Neural cell (in vitro differentiated cells): ENCODE measurements at regions not wholly inside any gene's neighbourhood (a gene's known extent, or its start where the extent isn't known, plus 50 kb on each side); places are given as distances from the start of the nearest gene placed in this dataset.

Source experiments
- H2AFZ ChIP-seq: fragments of 200-600, 300-800 bp; sonication (generic), shearing (Covaris generic); 2 replicates; pipeline ENCODE4 v1.6.0; 2014; ENCODE audit warnings: low read depth, mild to moderate bottlenecking, antibody characterized with exemption, low read length, moderate library complexity
- H3F3A ChIP-seq: fragments of 200-600 bp; shearing (Covaris generic); 2 replicates; pipeline ENCODE4 v1.6.1; 2016; ENCODE audit warnings: mild to moderate bottlenecking, moderate library complexity, mixed read lengths, antibody characterized with exemption, low read length; ENCODE audit not compliant: insufficient read depth, poor library complexity, severe bottlenecking
- H3K27ac ChIP-seq: fragments of 200-600, 300-800 bp; sonication (generic), shearing (Covaris generic); 2 replicates; pipeline ENCODE4 v1.5.1; 2014; ENCODE audit warnings: mild to moderate bottlenecking, low read length, moderate library complexity
- H3K27me3 ChIP-seq: fragments of 300-800, 200-600 bp; sonication (generic), shearing (Covaris generic); 2 replicates; pipeline ENCODE4 v1.6.0; 2014; ENCODE audit warnings: mild to moderate bottlenecking, low read depth, low read length, moderate library complexity; ENCODE audit not compliant: insufficient read depth
- H3K36me3 ChIP-seq: fragments of 300-800, 200-600 bp; sonication (generic), shearing (Covaris generic); 2 replicates; pipeline ENCODE4 v1.5.1; 2014; ENCODE audit warnings: mild to moderate bottlenecking, antibody characterized with exemption, low read length, moderate library complexity; ENCODE audit not compliant: insufficient read depth
- H3K4me2 ChIP-seq: fragments of 300-800, 200-600 bp; sonication (generic), shearing (Covaris generic); 2 replicates; pipeline ENCODE4 v1.6.0; 2014; ENCODE audit warnings: mild to moderate bottlenecking, low read length
- H3K4me3 ChIP-seq: fragments of 300-800, 200-600 bp; sonication (generic), shearing (Covaris generic); 2 replicates; pipeline ENCODE4 v1.5.1; 2014; ENCODE audit warnings: mild to moderate bottlenecking, low read length, moderate library complexity
- H3K79me2 ChIP-seq: fragments of 200-600 bp; shearing (Covaris generic); replicated peaks from 2 replicates; pipeline ENCODE4 v1.6.0; 2014; ENCODE audit warnings: mild to moderate bottlenecking, low read length, moderate library complexity; ENCODE audit not compliant: insufficient read depth
- H3K9ac ChIP-seq: fragments of 300-800, 200-600 bp; sonication (generic), shearing (Covaris generic); 2 replicates; pipeline ENCODE4 v1.6.1; 2016; ENCODE audit warnings: mild to moderate bottlenecking, low read length, mixed read lengths
- H3K9me2 ChIP-seq: fragments of 200-600 bp; shearing (Covaris generic); 2 replicates; pipeline ENCODE4 v1.6.1; 2016; ENCODE audit warnings: mild to moderate bottlenecking, low read length, mixed read lengths; ENCODE audit not compliant: insufficient read depth
- H3K9me3 ChIP-seq: fragments of 200-600, 300-800 bp; sonication (generic), shearing (Covaris generic); 2 replicates; pipeline ENCODE4 v1.6.1; 2016; ENCODE audit warnings: mild to moderate bottlenecking, mixed run types, low read length, moderate library complexity, mixed read lengths
- H4K20me1 ChIP-seq: fragments of 200-600 bp; shearing (Covaris generic); 2 replicates; pipeline ENCODE4 v1.6.1; 2016; ENCODE audit warnings: mild to moderate bottlenecking, mixed run types; ENCODE audit not compliant: insufficient read depth
- EP300 ChIP-seq: fragments of 450-650 bp; conservative IDR thresholded peaks from 2 replicates; pipeline ENCODE4 v1.6.1; 2014; ENCODE audit warnings: antibody characterized with exemption, mild to moderate bottlenecking, moderate library complexity; ENCODE audit not compliant: poor library complexity, severe bottlenecking
- EZH2 ChIP-seq: fragments of 200-600, 300-800 bp; shearing (Covaris generic), sonication (generic); IDR thresholded peaks from 2 replicates; pipeline ENCODE4 v1.6.1; 2014; ENCODE audit warnings: antibody characterized with exemption, low read length, borderline replicate concordance, mild to moderate bottlenecking; ENCODE audit not compliant: insufficient read depth, poor library complexity, severe bottlenecking
- MXI1 ChIP-seq: fragments of 450-650 bp; conservative IDR thresholded peaks from 2 replicates; pipeline ENCODE4 v1.6.1; 2014; ENCODE audit warnings: antibody characterized with exemption, mild to moderate bottlenecking; ENCODE audit not compliant: poor library complexity, severe bottlenecking
- POLR2AphosphoS5 ChIP-seq: IDR thresholded peaks from 2 replicates; pipeline ENCODE4 v1.6.1; 2012
- RAD21 ChIP-seq: fragments of 450-650 bp; conservative IDR thresholded peaks from 2 replicates; pipeline ENCODE4 v1.6.1; 2014; ENCODE audit warnings: antibody characterized with exemption, mild to moderate bottlenecking, moderate library complexity
- SMC3 ChIP-seq: fragments of 450-650 bp; conservative IDR thresholded peaks from 2 replicates; pipeline ENCODE4 v1.6.1; 2014; ENCODE audit warnings: antibody characterized with exemption, mild to moderate bottlenecking, moderate library complexity; ENCODE audit not compliant: poor library complexity
- TAF1 ChIP-seq: IDR thresholded peaks from 2 replicates; pipeline ENCODE4 v1.6.1; 2012; ENCODE audit warnings: low read depth
- TF ChIP-seq, protein P1 (sequence below): IDR thresholded peaks from 2 replicates; pipeline ENCODE4 v1.6.1; 2012; ENCODE audit warnings: borderline replicate concordance
- TF ChIP-seq, protein P2 (sequence below): fragments of 450-650 bp; IDR thresholded peaks from 2 replicates; pipeline ENCODE4 v1.5.1; 2014; ENCODE audit warnings: antibody characterized with exemption, mild to moderate bottlenecking, moderate library complexity; ENCODE audit not compliant: poor library complexity, severe bottlenecking

DNA sequence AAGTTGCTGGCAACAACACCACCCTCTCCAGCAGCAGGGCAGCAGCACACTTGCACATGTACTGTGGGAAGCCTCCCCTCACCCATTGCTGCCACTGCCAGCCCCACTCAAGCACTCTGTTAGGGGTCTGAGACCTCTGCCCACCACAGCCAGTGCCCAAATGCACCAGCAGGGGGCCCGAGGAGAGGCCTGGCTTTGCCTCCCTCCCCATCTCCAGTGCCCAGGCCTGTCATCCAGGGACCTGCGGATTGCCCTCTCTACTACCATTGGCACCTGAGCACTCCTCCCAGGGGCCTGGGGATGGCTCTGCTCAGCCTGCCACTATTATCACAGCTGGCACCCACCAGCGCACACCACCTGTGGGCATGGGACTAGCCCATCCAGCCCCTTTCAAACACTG is 175.7 kb downstream of the PMAIP1 start:
- no peak for TF ChIP-seq TAF1
- TF ChIP-seq, protein P1, sequence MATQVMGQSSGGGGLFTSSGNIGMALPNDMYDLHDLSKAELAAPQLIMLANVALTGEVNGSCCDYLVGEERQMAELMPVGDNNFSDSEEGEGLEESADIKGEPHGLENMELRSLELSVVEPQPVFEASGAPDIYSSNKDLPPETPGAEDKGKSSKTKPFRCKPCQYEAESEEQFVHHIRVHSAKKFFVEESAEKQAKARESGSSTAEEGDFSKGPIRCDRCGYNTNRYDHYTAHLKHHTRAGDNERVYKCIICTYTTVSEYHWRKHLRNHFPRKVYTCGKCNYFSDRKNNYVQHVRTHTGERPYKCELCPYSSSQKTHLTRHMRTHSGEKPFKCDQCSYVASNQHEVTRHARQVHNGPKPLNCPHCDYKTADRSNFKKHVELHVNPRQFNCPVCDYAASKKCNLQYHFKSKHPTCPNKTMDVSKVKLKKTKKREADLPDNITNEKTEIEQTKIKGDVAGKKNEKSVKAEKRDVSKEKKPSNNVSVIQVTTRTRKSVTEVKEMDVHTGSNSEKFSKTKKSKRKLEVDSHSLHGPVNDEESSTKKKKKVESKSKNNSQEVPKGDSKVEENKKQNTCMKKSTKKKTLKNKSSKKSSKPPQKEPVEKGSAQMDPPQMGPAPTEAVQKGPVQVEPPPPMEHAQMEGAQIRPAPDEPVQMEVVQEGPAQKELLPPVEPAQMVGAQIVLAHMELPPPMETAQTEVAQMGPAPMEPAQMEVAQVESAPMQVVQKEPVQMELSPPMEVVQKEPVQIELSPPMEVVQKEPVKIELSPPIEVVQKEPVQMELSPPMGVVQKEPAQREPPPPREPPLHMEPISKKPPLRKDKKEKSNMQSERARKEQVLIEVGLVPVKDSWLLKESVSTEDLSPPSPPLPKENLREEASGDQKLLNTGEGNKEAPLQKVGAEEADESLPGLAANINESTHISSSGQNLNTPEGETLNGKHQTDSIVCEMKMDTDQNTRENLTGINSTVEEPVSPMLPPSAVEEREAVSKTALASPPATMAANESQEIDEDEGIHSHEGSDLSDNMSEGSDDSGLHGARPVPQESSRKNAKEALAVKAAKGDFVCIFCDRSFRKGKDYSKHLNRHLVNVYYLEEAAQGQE = no peak
- TF ChIP-seq EZH2 = no peak
- no peak for TF ChIP-seq MXI1
- TF ChIP-seq, protein P2, sequence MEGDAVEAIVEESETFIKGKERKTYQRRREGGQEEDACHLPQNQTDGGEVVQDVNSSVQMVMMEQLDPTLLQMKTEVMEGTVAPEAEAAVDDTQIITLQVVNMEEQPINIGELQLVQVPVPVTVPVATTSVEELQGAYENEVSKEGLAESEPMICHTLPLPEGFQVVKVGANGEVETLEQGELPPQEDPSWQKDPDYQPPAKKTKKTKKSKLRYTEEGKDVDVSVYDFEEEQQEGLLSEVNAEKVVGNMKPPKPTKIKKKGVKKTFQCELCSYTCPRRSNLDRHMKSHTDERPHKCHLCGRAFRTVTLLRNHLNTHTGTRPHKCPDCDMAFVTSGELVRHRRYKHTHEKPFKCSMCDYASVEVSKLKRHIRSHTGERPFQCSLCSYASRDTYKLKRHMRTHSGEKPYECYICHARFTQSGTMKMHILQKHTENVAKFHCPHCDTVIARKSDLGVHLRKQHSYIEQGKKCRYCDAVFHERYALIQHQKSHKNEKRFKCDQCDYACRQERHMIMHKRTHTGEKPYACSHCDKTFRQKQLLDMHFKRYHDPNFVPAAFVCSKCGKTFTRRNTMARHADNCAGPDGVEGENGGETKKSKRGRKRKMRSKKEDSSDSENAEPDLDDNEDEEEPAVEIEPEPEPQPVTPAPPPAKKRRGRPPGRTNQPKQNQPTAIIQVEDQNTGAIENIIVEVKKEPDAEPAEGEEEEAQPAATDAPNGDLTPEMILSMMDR = no peak
- TF ChIP-seq POLR2AphosphoS5 = no peak
- TF ChIP-seq RAD21 = no peak
- TF ChIP-seq SMC3 = no peak
- TF ChIP-seq EP300 = no peak
- Histone ChIP-seq H3K79me2 (no peaks in the 10 kb centered on the region), H4K20me1 (no peaks in the 10 kb centered on the region), H2AFZ (no peak overlapping the region), H3K4me3 (no peak overlapping the region), H3K36me3 (no peaks in the 10 kb centered on the region), H3K4me2 (no peak overlapping the region), H3K9ac (no peak overlapping the region), H3F3A (no peaks in the 10 kb centered on the region), H3K27me3 (no peaks in the 10 kb centered on the region), H3K9me2 (no peaks in the 10 kb centered on the region), H3K27ac (no peak overlapping the region), H3K9me3 (no peaks in the 10 kb centered on the region)

GRCh38 chr18:60070631-60071030 is 170.8 kb downstream of the PMAIP1 start:
- no peak overlapping the region for H3K4me3 ChIP-seq
- no peak overlapping the region for H3K9ac ChIP-seq
- H3K9me3 ChIP-seq = no peaks in the 10 kb centered on the region
- no peak overlapping the region for H2AFZ ChIP-seq
- TF ChIP-seq TAF1 = no peak
- TF ChIP-seq SMC3 = no peak
- TF ChIP-seq, protein P1 = no peak
- no peak for TF ChIP-seq MXI1
- TF ChIP-seq EP300 = no peak
- TF ChIP-seq EZH2 = no peak
- TF ChIP-seq, protein P2 = no peak
- TF ChIP-seq RAD21 = no peak
- TF ChIP-seq POLR2AphosphoS5 = no peak
- no peak overlapping the region for H3K4me2 ChIP-seq
- H3K79me2 ChIP-seq = no peaks in the 10 kb centered on the region
- no peaks in the 10 kb centered on the region for H3K9me2 ChIP-seq
- H3K27me3 ChIP-seq = no peaks in the 10 kb centered on the region
- no peaks in the 10 kb centered on the region for H4K20me1 ChIP-seq
- H3F3A ChIP-seq = no peaks in the 10 kb centered on the region
- H3K36me3 ChIP-seq = no peaks in the 10 kb centered on the region
- H3K27ac ChIP-seq = no peak overlapping the region
